Adrenal gland (tissue), 9 donors: ENCODE measurements at regions not wholly inside any gene's neighbourhood (a gene's known extent, or its start where the extent isn't known, plus 50 kb on each side); places are given as distances from the start of the nearest gene placed in this dataset.

Source experiments
- DNase-seq, 7 donors: peaks; one replicate each; pipeline ENCODE4 v3.0.0-alpha.2; 2019 to 2020
- H3K27ac ChIP-seq, 5 donors: fragments of 200-600 bp; sonication (generic) in 4 of 5; 1 replicate in 3 of 5; 2 replicates in 2 of 5; pipeline versions ENCODE4 v1.5.1 to v1.8.0; 2016 to 2020; ENCODE audit warnings: mild to moderate bottlenecking in 1 of 5
- H3K27me3 ChIP-seq: fragments of 200-600 bp; 2 replicates; pipeline ENCODE4 v1.8.0; 2021
- H3K36me3 ChIP-seq, 2 donors: fragments of 200-600 bp; replicated peaks in 1 of 2; 1 replicate in 1 of 2; 2 replicates in 1 of 2; pipeline versions ENCODE4 v1.5.1 to v1.8.0; 2018 to 2022
- H3K4me1 ChIP-seq, 2 donors: fragments of 200-600 bp; replicated peaks in 1 of 2; 1 replicate in 1 of 2; 2 replicates in 1 of 2; pipeline versions ENCODE4 v1.5.1 to v1.8.0; 2018 to 2021
- H3K4me3 ChIP-seq, 4 donors: fragments of 200-600 bp; sonication (generic) in 3 of 4; one replicate each; pipeline ENCODE4 v1.5.1; 2016 to 2018
- H3K9me3 ChIP-seq, 3 donors: fragments of 200-600 bp; sonication (generic) in 1 of 3; replicated peaks in 1 of 3; 1 replicate in 2 of 3; 2 replicates in 1 of 3; pipeline versions ENCODE4 v1.5.1 to v1.8.0; 2016 to 2021
- POLR2A ChIP-seq, 2 donors: fragments of 450-650 bp; IDR thresholded peaks; one replicate each; pipeline ENCODE4 v1.6.1; 2017; ENCODE audit warnings: antibody characterized with exemption in 2 of 2, mild to moderate bottlenecking in 2 of 2, moderate library complexity in 1 of 2
- WGBS, 4 donors: extraction: QIAGEN DNeasy Blood & Tissue Kit in 2 of 4; methylation state at CpG; one replicate each; pipeline versions ENCODE4 v1.1.5 to v1.1.7; 2013 to 2017; 5-methylcytosine and 5-hydroxymethylcytosine counted together
- intact Hi-C, 2 donors: fragments of 100-400 bp; cut with DNase I; formaldehyde crosslinking; loops; one replicate each; pipeline versions ENCODE4 v1.14.1 to v1.15.0; 2022 to 2023
- TF ChIP-seq, protein P1 (sequence below), 6 experiments: fragments of 450-650 bp in 4 of 6; fragments of 200-600 bp in 2 of 6; sonication (generic) in 1 of 6; IDR thresholded peaks; 1 replicate in 5 of 6; 2 replicates in 1 of 6; pipeline versions ENCODE4 v1.5.1 to v1.8.0; 2016 to 2021; ENCODE audit warnings: antibody characterized with exemption in 6 of 6, mild to moderate bottlenecking in 2 of 6, moderate library complexity in 1 of 6
- donor health status: healthy with polysubstance abuse.
- donor health status: Bipolar disorder and iron deficiency.
- donor health status: DM: yes; HTN: yes; CAD: no.
- donor health status: DM: no; HTN: no; CAD: no.
- donor health status: DM: no; HTN: no; CAD: no.

DNA sequence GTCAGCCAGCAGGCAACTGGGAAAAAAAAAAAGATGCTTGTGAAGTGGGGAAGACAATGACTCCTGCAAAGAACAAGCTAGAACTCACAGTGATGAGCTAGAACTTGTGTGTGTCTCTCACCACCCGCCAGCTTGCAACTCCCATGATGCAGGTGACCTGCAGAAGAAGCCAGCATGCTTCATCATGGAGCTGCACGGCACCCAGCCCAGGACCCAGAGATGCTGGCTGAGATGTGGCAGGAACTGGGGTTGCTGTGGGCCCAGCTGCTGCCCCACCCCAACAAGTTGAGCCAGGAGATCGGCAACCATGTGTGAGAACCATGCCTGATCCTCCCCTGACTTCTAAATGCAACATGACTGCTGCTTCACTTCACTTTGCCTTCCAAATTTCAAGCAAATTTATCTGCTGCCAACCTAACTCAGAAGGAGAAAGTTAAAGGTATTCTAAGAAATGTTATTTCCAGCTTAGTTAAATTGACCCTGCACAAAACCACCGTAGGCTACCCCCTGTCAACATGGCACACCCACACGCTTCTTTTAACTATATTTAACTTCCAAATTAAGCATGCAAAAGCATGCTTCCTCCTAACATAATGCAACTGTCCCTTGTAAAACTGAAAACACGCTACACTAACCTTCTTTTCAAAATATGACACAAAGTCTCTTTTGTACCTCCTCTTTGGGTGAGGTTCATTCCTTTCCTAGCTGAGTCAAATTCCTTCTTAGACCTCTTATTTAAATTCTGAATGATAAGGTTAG lies 166.0 kb upstream of the IGSF21 start:
- TF ChIP-seq, protein P1, sequence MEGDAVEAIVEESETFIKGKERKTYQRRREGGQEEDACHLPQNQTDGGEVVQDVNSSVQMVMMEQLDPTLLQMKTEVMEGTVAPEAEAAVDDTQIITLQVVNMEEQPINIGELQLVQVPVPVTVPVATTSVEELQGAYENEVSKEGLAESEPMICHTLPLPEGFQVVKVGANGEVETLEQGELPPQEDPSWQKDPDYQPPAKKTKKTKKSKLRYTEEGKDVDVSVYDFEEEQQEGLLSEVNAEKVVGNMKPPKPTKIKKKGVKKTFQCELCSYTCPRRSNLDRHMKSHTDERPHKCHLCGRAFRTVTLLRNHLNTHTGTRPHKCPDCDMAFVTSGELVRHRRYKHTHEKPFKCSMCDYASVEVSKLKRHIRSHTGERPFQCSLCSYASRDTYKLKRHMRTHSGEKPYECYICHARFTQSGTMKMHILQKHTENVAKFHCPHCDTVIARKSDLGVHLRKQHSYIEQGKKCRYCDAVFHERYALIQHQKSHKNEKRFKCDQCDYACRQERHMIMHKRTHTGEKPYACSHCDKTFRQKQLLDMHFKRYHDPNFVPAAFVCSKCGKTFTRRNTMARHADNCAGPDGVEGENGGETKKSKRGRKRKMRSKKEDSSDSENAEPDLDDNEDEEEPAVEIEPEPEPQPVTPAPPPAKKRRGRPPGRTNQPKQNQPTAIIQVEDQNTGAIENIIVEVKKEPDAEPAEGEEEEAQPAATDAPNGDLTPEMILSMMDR (IDR thresholded peaks at IDR 0.05): no peak
- TF ChIP-seq POLR2A (IDR thresholded peaks at IDR 0.05): no peak
- DNase-seq: no peak
- Histone ChIP-seq H3K4me3 (no peak overlapping the region), H3K36me3 (no peaks in the 10 kb centered on the region), H3K27ac (no peak overlapping the region), H3K9me3 (no peaks in the 10 kb centered on the region), H3K27me3 (peaks cover 3% of the 10 kb centered on the region), H3K4me1 (no peaks in the 10 kb centered on the region)
- WGBS, 4 donors: 67 to 74% (median 70%) methylated on average over 6 of the region's 6 CpGs
- intact Hi-C loops: no loop called here

DNA sequence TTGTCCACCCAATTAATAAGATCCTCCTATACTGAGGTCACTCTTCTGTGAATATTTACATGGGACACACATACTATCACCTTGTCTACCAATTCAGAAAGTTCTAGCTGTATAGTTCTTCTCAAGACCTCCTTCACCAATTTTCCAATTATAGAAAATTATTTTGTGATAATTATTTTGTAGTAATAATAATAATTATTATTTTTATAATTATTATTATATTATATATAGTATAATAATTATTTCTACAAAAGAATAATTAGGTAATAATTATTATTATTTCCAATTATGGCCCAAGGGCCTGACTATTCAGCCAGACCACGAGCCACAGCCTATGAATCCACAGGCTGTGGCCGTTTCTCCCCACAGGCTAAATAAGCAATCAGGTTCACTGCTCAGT lies 164.1 kb upstream of the IGSF21 start:
- no peaks in the 10 kb centered on the region for H3K36me3 ChIP-seq
- no peak overlapping the region for H3K4me3 ChIP-seq
- WGBS, 4 donors: 59 to 88% (median 81%) methylated on average over 2 of the region's 2 CpGs
- no peak for DNase-seq
- peaks cover 3% of the 10 kb centered on the region for H3K27me3 ChIP-seq
- intact Hi-C loops: no loop called here
- H3K9me3 ChIP-seq: no peaks in the 10 kb centered on the region
- H3K27ac ChIP-seq: no peak overlapping the region
- TF ChIP-seq POLR2A (IDR thresholded peaks at IDR 0.05): no peak
- TF ChIP-seq, protein P1 (IDR thresholded peaks at IDR 0.05): no peak
- H3K4me1 ChIP-seq: no peaks in the 10 kb centered on the region

DNA sequence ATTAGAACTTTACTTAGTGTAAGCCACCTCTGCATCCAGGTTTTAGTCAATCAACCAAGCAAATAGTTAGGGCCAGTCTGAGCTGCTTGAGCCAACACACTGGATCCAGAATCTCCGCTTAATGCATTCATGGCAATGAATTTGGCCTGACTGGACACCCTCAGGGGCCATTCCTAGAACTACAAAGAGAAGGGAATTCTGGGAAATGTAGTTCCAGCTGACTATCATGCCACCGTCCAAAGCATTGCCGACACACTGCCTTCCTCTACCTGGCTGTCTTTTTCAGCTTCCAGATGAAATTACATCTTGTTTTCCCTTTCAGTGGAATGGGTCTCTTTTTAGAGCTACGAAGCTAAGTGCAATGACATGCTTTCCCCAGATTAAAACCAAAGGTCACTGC lies 163.0 kb upstream of the IGSF21 start:
- Histone ChIP-seq H3K4me1 (no peaks in the 10 kb centered on the region), H3K4me3 (no peak overlapping the region), H3K36me3 (no peaks in the 10 kb centered on the region), H3K9me3 (no peaks in the 10 kb centered on the region), H3K27ac (no peak overlapping the region), H3K27me3 (peaks cover 3% of the 10 kb centered on the region)
- 65 to 75% (median 70%) methylated on average over 4 of the region's 4 CpGs for WGBS, 4 donors
- intact Hi-C loops: no loop called here
- no peak for DNase-seq
- TF ChIP-seq, protein P1 (IDR thresholded peaks at IDR 0.05): no peak
- no peak for TF ChIP-seq POLR2A (IDR thresholded peaks at IDR 0.05)

DNA sequence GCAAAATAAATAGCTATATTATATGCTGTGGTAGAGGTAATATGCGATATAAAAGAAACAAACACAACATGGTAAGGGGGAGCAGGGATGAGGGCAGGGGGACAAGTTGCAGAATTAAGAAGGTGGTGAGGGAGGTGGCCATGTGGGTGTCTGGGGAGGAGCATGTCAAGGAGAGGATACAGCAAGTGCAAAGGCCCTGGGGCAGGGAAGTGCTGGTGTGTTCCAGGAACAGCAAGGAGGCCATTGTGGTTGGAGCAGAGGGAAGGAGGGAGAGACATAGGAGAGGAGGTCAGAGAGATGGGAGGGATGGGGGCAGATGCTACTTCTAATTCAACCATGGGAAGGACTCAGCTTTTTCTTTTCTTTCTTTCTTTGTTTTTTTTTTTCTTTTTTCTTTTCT lies 161.2 kb upstream of the IGSF21 start:
- TF ChIP-seq POLR2A (IDR thresholded peaks at IDR 0.05): no peak
- TF ChIP-seq, protein P1 (IDR thresholded peaks at IDR 0.05): no peak
- DNase-seq: no peak
- Histone ChIP-seq H3K36me3 (no peaks in the 10 kb centered on the region), H3K9me3 (no peaks in the 10 kb centered on the region), H3K27me3 (peaks cover 3% of the 10 kb centered on the region), H3K27ac (no peak overlapping the region), H3K4me3 (no peak overlapping the region), H3K4me1 (no peaks in the 10 kb centered on the region)
- WGBS, 4 donors: 89 to 100% (median 97%) methylated on average over 1 of the region's 1 CpG
- intact Hi-C loops: no loop called here
